ENCODE measurements at regions not wholly inside any gene's neighbourhood (a gene's known extent, or its start where the extent isn't known, plus 50 kb on each side); places are given as distances from the start of the nearest gene placed in this dataset.

DNA sequence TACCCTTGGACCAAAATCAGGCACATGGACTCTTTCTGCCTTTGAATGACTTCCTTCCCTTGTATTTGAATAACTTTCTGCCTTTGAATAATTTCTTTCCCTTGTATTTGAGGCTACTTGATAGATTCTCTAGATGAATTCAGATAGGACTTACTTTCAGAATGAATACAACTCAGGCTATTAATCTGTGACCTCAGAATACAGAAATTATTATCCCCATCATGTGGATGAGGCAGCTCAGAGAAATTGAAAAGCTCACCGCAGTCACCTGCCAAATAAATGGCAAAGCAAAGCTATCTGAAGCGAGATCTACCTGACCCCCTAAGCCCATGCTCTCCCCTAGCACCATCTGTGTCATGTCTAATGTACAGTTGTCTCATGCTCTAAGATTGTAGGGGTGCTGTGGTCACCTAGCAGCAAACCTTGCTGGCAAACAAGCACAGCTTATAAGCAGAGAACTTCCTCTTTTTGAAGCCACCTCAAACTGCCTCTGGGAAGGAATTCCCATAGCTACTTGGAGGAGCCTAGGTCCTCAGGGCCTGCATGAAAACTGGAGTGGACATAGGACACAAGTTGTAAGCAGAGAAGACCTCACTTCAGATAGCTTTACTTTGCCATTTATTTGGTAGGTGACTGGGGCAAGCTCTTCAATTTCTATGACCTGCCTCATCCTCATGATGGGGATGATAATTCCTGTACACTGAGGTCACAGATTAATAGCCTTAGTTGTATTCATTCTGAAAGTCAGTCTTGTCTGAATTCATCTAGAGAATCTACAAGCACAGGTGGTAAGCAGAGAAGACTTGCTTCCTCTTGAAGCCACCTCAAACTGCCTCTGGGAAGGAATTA lies 66.1 kb downstream of the FASLG start:
- no peaks in the 10 kb centered on the region for H3K27me3 ChIP-seq (ENCODE audit: insufficient read depth, low read depth)
- no peak overlapping the region for H3K27ac ChIP-seq
- TF ChIP-seq EZH2 (IDR thresholded peaks at IDR 0.05; ENCODE audit: low read depth) = no peak
- TF ChIP-seq, protein P1, sequence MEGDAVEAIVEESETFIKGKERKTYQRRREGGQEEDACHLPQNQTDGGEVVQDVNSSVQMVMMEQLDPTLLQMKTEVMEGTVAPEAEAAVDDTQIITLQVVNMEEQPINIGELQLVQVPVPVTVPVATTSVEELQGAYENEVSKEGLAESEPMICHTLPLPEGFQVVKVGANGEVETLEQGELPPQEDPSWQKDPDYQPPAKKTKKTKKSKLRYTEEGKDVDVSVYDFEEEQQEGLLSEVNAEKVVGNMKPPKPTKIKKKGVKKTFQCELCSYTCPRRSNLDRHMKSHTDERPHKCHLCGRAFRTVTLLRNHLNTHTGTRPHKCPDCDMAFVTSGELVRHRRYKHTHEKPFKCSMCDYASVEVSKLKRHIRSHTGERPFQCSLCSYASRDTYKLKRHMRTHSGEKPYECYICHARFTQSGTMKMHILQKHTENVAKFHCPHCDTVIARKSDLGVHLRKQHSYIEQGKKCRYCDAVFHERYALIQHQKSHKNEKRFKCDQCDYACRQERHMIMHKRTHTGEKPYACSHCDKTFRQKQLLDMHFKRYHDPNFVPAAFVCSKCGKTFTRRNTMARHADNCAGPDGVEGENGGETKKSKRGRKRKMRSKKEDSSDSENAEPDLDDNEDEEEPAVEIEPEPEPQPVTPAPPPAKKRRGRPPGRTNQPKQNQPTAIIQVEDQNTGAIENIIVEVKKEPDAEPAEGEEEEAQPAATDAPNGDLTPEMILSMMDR (conservative IDR thresholded peaks at IDR 0.05) = no peak
- H3K36me3 ChIP-seq (ENCODE audit: low read depth) = no peaks in the 10 kb centered on the region
- no peak overlapping the region for H3K4me2 ChIP-seq
- no peak overlapping the region for H3K4me3 ChIP-seq
- no peaks in the 10 kb centered on the region for H3K79me2 ChIP-seq (ENCODE audit: low read depth)
- no TSS peak for BruUV-seq (replicated peaks)
- intact Hi-C loops (cut with micrococcal nuclease; ENCODE audit: unreplicated experiment) = loop anchor here (5.0 kb wide), 2 partner anchors 723 to 923 kb away; no protein-coding TSS in a partner anchor
- H3K9me3 ChIP-seq (ENCODE audit: insufficient read depth, low read depth) = peaks cover 8% of the 10 kb centered on the region; the same call in 1 of the 2 replicates
- no peaks in the 10 kb centered on the region for H4K20me1 ChIP-seq (ENCODE audit: insufficient read depth)
- no peaks in the 10 kb centered on the region for H3K9me2 ChIP-seq (ENCODE audit: insufficient read depth)
- H3F3A ChIP-seq (ENCODE audit: insufficient read depth, low read depth) = no peaks in the 10 kb centered on the region
- H3K4me1 ChIP-seq (replicated peaks; ENCODE audit: insufficient read depth) = no peaks in the 10 kb centered on the region
- ChIA-PET POLR2A (ENCODE audit: unreplicated experiment) (no interaction called here), CTCF (interaction anchor here (0.6 kb wide), 1 partner anchor 315 kb away, joined by 3 read pairs; no protein-coding TSS in a partner anchor)
- no peak for DNase-seq
- no peak overlapping the region for H2AFZ ChIP-seq

DNA sequence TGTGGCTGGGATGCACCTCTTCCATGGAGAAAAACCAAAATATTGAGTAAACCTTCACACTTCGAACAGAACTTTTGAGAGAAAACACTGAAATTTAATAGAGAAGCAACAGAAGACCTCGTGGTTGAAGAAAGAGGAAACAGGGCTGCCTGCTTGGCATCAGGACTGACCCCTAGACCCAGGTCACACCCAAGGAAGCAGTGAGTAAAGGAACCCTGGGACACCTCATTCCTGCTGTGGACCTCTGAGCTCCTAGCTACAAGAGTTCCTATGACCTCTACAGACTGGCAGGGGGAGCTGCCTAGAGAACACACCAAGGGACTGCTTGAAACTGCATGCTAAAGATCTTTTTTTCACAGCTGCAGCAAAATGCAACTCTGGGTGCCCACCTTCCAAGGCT lies 67.8 kb downstream of the FASLG start:
- no peaks in the 10 kb centered on the region for H3K4me1 ChIP-seq (replicated peaks; ENCODE audit: insufficient read depth)
- no peaks in the 10 kb centered on the region for H3K36me3 ChIP-seq (ENCODE audit: low read depth)
- H3K9me2 ChIP-seq (ENCODE audit: insufficient read depth) = no peaks in the 10 kb centered on the region
- no peak overlapping the region for H3K4me3 ChIP-seq
- ChIA-PET CTCF (no interaction called here), POLR2A (ENCODE audit: unreplicated experiment) (interaction anchor here (0.6 kb wide), 1 partner anchor 343 kb away, joined by 7 read pairs; no protein-coding TSS in a partner anchor)
- peaks cover 8% of the 10 kb centered on the region; the same call in 1 of the 2 replicates for H3K9me3 ChIP-seq (ENCODE audit: insufficient read depth, low read depth)
- TF ChIP-seq, protein P1 (conservative IDR thresholded peaks at IDR 0.05) = no peak
- no peak for TF ChIP-seq EZH2 (IDR thresholded peaks at IDR 0.05; ENCODE audit: low read depth)
- H3F3A ChIP-seq (ENCODE audit: insufficient read depth, low read depth) = no peaks in the 10 kb centered on the region
- BruUV-seq (replicated peaks) = no TSS peak
- intact Hi-C loops (cut with micrococcal nuclease; ENCODE audit: unreplicated experiment) = no loop called here
- H2AFZ ChIP-seq = no peak overlapping the region
- no peaks in the 10 kb centered on the region for H3K79me2 ChIP-seq (ENCODE audit: low read depth)
- no peak overlapping the region for H3K27ac ChIP-seq
- DNase-seq = no peak
- H3K4me2 ChIP-seq = no peak overlapping the region
- H4K20me1 ChIP-seq (ENCODE audit: insufficient read depth) = no peaks in the 10 kb centered on the region
- H3K27me3 ChIP-seq (ENCODE audit: insufficient read depth, low read depth) = no peaks in the 10 kb centered on the region

DNA sequence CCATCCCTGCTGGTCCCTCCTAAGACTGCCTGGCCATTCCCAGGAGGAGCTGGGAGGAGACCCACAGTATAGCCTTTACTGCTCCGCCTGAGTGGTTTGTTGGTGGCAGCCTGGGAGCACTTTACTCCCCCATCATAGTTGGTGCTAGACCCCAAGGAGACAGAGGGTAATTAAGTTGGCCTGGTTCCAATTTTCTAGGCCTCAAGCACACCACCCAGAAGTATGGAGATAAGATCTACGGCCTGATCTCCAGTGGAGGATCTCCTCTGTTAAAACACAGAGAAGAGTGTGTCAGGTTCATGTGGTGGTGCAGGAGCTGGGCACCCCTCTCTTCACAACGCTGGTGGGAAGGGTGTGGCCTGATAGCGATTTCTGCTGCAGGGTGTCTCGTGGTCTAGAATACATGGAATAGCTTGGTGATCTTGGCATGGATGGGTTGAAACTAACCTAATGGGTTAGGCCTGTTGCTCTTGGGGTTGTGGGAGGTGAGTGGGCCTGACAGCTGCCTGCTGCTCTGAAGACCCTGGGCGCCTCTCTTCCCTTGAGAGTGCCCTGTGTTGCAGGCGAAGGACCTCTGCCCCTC lies 68.5 kb downstream of the FASLG start:
- Histone ChIP-seq H3K4me3 (no peak overlapping the region), H3K4me2 (no peak overlapping the region), H2AFZ (no peak overlapping the region), H4K20me1 (ENCODE audit: insufficient read depth) (no peaks in the 10 kb centered on the region), H3K27me3 (ENCODE audit: insufficient read depth, low read depth) (no peaks in the 10 kb centered on the region), H3K79me2 (ENCODE audit: low read depth) (no peaks in the 10 kb centered on the region), H3K4me1 (replicated peaks; ENCODE audit: insufficient read depth) (no peaks in the 10 kb centered on the region), H3K27ac (no peak overlapping the region), H3K9me3 (ENCODE audit: insufficient read depth, low read depth) (peaks cover 8% of the 10 kb centered on the region; the same call in 1 of the 2 replicates), H3K9me2 (ENCODE audit: insufficient read depth) (no peaks in the 10 kb centered on the region), H3F3A (ENCODE audit: insufficient read depth, low read depth) (no peaks in the 10 kb centered on the region), H3K36me3 (ENCODE audit: low read depth) (no peaks in the 10 kb centered on the region)
- CTCF ChIA-PET = no interaction called here
- BruUV-seq (replicated peaks) = no TSS peak
- TF ChIP-seq, protein P1 (conservative IDR thresholded peaks at IDR 0.05) = no peak
- no peak for TF ChIP-seq EZH2 (IDR thresholded peaks at IDR 0.05; ENCODE audit: low read depth)
- intact Hi-C loops (cut with micrococcal nuclease; ENCODE audit: unreplicated experiment) = no loop called here
- POLR2A ChIA-PET (ENCODE audit: unreplicated experiment) = no interaction called here
- DNase-seq = no peak
